ENCODE measurements at regions not wholly inside any gene's neighbourhood (a gene's known extent, or its start where the extent isn't known, plus 50 kb on each side); places are given as distances from the start of the nearest gene placed in this dataset.

GRCh38 chr19:29085206-29085605 is 127.7 kb downstream of the UQCRFS1 start:
- DNase-seq (ENCODE audit: low read depth, low spot score): no peak
- no peak overlapping the region for H3K4me3 ChIP-seq (ENCODE audit: low read depth, low read length)
- TF ChIP-seq CTCF (IDR thresholded peaks at IDR 0.05; ENCODE audit: low read depth, low read length): no peak
- in situ Hi-C loops (cut with HindIII; ENCODE audit: low sequenced_read_pairs): no loop called here

- DNase-seq (ENCODE audit: low read depth, low spot score): no peak
- H3K4me3 ChIP-seq (ENCODE audit: low read depth, low read length): no peak overlapping the region
- in situ Hi-C loops (cut with HindIII; ENCODE audit: low sequenced_read_pairs): no loop called here
- no peak for TF ChIP-seq CTCF (IDR thresholded peaks at IDR 0.05; ENCODE audit: low read depth, low read length)
Measured at GRCh38 chr19:29084266-29084665, 128.7 kb downstream of the UQCRFS1 start.

DNA sequence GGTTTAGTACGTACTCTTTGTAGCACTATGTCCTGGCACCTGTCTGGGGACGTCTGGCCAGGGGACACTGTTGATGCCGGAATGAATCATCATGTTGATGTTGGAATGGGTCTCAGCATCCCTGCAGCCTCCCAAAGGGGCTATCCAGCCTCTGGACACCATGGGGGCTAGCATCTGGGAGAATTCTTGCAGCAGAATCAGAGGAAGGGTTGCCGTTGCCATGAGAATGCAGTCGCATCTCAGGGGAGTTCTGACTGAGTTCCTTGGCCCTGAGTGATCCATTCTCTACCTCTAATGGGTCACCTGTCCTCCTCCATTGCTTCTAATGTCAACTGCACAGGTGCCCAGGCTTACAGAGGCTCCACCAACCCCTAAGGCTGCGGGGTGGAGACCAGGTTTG is 129.1 kb downstream of the UQCRFS1 start:
- H3K4me3 ChIP-seq (ENCODE audit: low read depth, low read length): no peak overlapping the region
- no peak for TF ChIP-seq CTCF (IDR thresholded peaks at IDR 0.05; ENCODE audit: low read depth, low read length)
- DNase-seq (ENCODE audit: low read depth, low spot score): no peak
- in situ Hi-C loops (cut with HindIII; ENCODE audit: low sequenced_read_pairs): no loop called here

DNA sequence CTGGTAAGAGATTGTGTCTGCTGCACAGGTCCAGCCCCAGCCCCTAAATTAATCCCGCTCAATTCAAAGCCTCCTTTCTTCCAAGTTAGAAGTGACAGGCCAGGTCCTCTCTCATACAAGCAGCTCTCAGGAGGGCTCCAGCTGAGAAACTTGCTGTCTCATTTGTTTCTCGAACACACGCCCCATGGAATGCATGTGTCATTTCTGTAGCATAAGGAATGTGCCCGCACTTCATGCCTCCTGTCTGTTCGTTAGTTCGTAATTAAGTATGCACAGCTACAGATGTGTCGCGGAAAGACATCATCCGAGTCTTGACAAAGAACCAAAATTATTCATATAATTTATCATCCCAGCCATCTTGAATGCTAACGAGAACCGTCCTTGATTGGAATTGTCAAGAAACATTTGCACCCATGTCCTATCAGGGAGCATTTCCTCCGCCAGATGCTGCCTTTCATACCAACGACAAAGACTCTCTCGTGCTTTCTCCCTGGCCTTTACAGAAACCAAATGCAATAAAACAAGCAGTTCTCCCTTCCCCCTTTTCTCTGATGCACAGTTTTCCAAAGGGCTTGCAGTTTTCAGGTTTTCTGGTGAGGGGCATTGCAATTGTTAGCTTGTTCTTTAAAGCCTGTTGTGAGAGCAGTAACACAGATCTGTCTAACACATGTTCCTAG is 133.5 kb downstream of the UQCRFS1 start:
- in situ Hi-C loops (cut with HindIII; ENCODE audit: low sequenced_read_pairs): no loop called here
- no peak for TF ChIP-seq CTCF (IDR thresholded peaks at IDR 0.05; ENCODE audit: low read depth, low read length)
- no peak overlapping the region for H3K4me3 ChIP-seq (ENCODE audit: low read depth, low read length)
- DNase-seq (ENCODE audit: low read depth, low spot score): no peak

DNA sequence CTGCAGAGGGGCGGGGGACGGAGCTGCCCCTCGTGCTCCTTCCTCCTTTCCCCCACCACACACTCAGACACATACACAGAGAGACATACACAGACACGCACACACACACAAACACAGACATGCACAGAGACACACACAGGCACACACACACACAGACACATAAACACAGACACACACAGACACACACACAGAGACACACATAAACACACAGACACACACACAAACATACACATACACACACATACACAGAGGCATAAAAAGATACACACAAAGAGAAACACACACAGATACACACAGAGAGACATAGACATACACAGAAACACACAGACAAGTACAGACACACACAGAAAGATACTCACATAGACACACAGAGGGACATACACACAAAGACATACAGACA is 136.0 kb downstream of the UQCRFS1 start:
- H3K4me3 ChIP-seq (ENCODE audit: low read depth, low read length): no peak overlapping the region
- DNase-seq (ENCODE audit: low read depth, low spot score): no peak
- no peak for TF ChIP-seq CTCF (IDR thresholded peaks at IDR 0.05; ENCODE audit: low read depth, low read length)
- in situ Hi-C loops (cut with HindIII; ENCODE audit: low sequenced_read_pairs): no loop called here

DNA sequence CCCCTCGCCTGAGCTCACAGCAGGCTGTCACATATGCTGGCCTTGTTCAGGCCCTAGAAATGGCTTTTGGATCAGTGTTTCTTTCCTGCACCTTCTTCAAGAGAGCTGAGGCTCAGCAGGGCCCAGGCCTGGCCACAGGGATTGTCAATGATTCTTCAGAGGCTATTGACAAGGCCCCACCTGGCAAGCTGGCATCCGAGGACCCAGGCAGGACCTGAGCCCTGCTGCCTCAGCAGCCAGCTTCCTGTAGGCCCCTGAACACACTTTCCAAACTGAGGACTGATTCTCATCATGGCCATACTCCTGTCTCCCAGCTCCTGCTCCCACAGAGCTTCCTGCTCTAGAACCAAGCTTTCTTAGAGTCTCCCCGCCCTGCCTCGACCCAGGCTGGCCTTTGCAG is 136.8 kb downstream of the UQCRFS1 start:
- no peak for TF ChIP-seq CTCF (IDR thresholded peaks at IDR 0.05; ENCODE audit: low read depth, low read length)
- in situ Hi-C loops (cut with HindIII; ENCODE audit: low sequenced_read_pairs): no loop called here
- no peak overlapping the region for H3K4me3 ChIP-seq (ENCODE audit: low read depth, low read length)
- no peak for DNase-seq (ENCODE audit: low read depth, low spot score)

All from astrocyte of the spinal cord (primary cell).